Natural killer cell (primary cell): ENCODE measurements at regions not wholly inside any gene's neighbourhood (a gene's known extent, or its start where the extent isn't known, plus 50 kb on each side); places are given as distances from the start of the nearest gene placed in this dataset.

Experiments used
- ATAC-seq, 3 donors: fragments of 150-1000 bp in 2 of 3; fragments of 200-7000 bp in 1 of 3; cut with Tn5 transposase; 1 replicate in 1 of 3; 2 replicates in 2 of 3; pipeline ENCODE4 v1.10.0; 2021; ENCODE audit warnings: mild to moderate bottlenecking in 2 of 3, moderate library complexity in 2 of 3
- DNase-seq, 2 donors: peaks; one replicate each; pipeline versions ENCODE4 v3.0.0 to v3.0.0-alpha.2; 2013 to 2021; ENCODE audit warnings: mixed read lengths in 1 of 2
- H3K27ac ChIP-seq: one replicate; pipeline ENCODE4 v1.5.1; 2013; ENCODE audit warnings: mild to moderate bottlenecking, low read length
- H3K27me3 ChIP-seq: one replicate; pipeline ENCODE4 v1.6.1; 2013; ENCODE audit warnings: low read length; ENCODE audit not compliant: control insufficient read depth, insufficient read depth
- H3K36me3 ChIP-seq: one replicate; pipeline ENCODE4 v1.6.1; 2013; ENCODE audit warnings: low read length; ENCODE audit not compliant: control insufficient read depth, insufficient read depth
- H3K4me1 ChIP-seq: one replicate; pipeline ENCODE4 v1.6.1; 2013; ENCODE audit warnings: low read length; ENCODE audit not compliant: control insufficient read depth, insufficient read depth
- H3K4me3 ChIP-seq: one replicate; pipeline ENCODE4 v1.5.1; 2013; ENCODE audit warnings: low read length
- H3K9me3 ChIP-seq: one replicate; pipeline ENCODE4 v1.6.1; 2013; ENCODE audit warnings: low read length; ENCODE audit not compliant: control insufficient read depth, insufficient read depth
- H3K27ac Mint-ChIP-seq, 2 donors: one replicate each; pipeline ENCODE4 v1.8.0; 2022; ENCODE audit warnings: mild to moderate bottlenecking in 2 of 2, mixed read lengths in 2 of 2, moderate library complexity in 1 of 2
- H3K27me3 Mint-ChIP-seq, 2 donors: one replicate each; pipeline ENCODE4 v1.8.0; 2022; ENCODE audit warnings: low read depth in 2 of 2, mixed read lengths in 2 of 2
- H3K36me3 Mint-ChIP-seq: one replicate; pipeline ENCODE4 v1.8.0; 2022; ENCODE audit warnings: mixed read lengths
- H3K4me1 Mint-ChIP-seq, 2 donors: one replicate each; pipeline ENCODE4 v1.8.0; 2022; ENCODE audit warnings: mixed read lengths in 2 of 2
- H3K4me3 Mint-ChIP-seq: one replicate; pipeline ENCODE4 v1.8.0; 2022; ENCODE audit warnings: mild to moderate bottlenecking, moderate library complexity, mixed read lengths
- H3K9me3 Mint-ChIP-seq, 2 donors: one replicate each; pipeline ENCODE4 v1.8.0; 2022; ENCODE audit warnings: mixed read lengths in 2 of 2
- CTCF ChIP-seq: fragments of 200-600 bp; IDR thresholded peaks from one replicate; pipeline ENCODE4 v1.8.0; 2022; ENCODE audit warnings: antibody characterized with exemption
- WGBS: methylation state at CpG from one replicate; pipeline ENCODE4 v1.1.7; 2013; ENCODE audit warnings: missing lambda C conversion rate; ENCODE audit not compliant: insufficient coverage; 5-methylcytosine and 5-hydroxymethylcytosine counted together
- intact Hi-C: fragments of 100-400 bp; cut with micrococcal nuclease; formaldehyde crosslinking; loops from one replicate; pipeline ENCODE4 v1.14.2; 2022

- H3K36me3 ChIP-seq = no peaks in the 10 kb centered on the region
- intact Hi-C loops = no loop called here
- Mint-ChIP-seq H3K36me3 (no peaks in the 10 kb centered on the region), H3K4me3 (no peak overlapping the region), H3K27ac (no peak overlapping the region), H3K9me3 (peaks cover 12 to 26% of the 10 kb centered on the region in 2 donors), H3K4me1 (no peaks in the 10 kb centered on the region), H3K27me3 (no peaks in the 10 kb centered on the region)
- H3K4me1 ChIP-seq = no peaks in the 10 kb centered on the region
- WGBS = 88% methylated on average over 1 of the region's 3 CpGs
- H3K27ac ChIP-seq = no peak overlapping the region
- no peak overlapping the region for H3K4me3 ChIP-seq
- H3K9me3 ChIP-seq = peaks cover 7% of the 10 kb centered on the region
- H3K27me3 ChIP-seq = no peaks in the 10 kb centered on the region
- DNase-seq (no peak), ATAC-seq (no peak)
- TF ChIP-seq CTCF = no peak
These were observed 1196.2 kb upstream of the TENM4 start for GRCh38 chr11:80636999-80637398.

GRCh38 chr11:80635178-80635577 lies 1194.3 kb upstream of the TENM4 start:
- Mint-ChIP-seq H3K4me3 (no peak overlapping the region), H3K27me3 (no peaks in the 10 kb centered on the region), H3K4me1 (no peaks in the 10 kb centered on the region), H3K36me3 (no peaks in the 10 kb centered on the region), H3K27ac (no peak overlapping the region), H3K9me3 (peaks cover 12 to 21% of the 10 kb centered on the region in 2 donors)
- 88% methylated on average over 1 of the region's 3 CpGs for WGBS
- TF ChIP-seq CTCF = no peak
- Histone ChIP-seq H3K27ac (no peak overlapping the region), H3K4me1 (no peaks in the 10 kb centered on the region), H3K36me3 (no peaks in the 10 kb centered on the region), H3K4me3 (no peak overlapping the region), H3K27me3 (no peaks in the 10 kb centered on the region), H3K9me3 (peaks cover 4% of the 10 kb centered on the region)
- ATAC-seq (no peak), DNase-seq (no peak)
- intact Hi-C loops = no loop called here

- DNase-seq (no peak), ATAC-seq (no peak)
- WGBS = 54% methylated on average over 3 of the region's 4 CpGs
- no peak overlapping the region for H3K4me3 Mint-ChIP-seq
- peaks cover 3% of the 10 kb centered on the region for H3K9me3 ChIP-seq
- no peak overlapping the region for H3K4me3 ChIP-seq
- no peak overlapping the region for H3K27ac ChIP-seq
- H3K9me3 Mint-ChIP-seq = peaks cover 6 to 11% of the 10 kb centered on the region in 2 donors
- H3K4me1 ChIP-seq = no peaks in the 10 kb centered on the region
- no peaks in the 10 kb centered on the region for H3K36me3 ChIP-seq
- no peaks in the 10 kb centered on the region for H3K36me3 Mint-ChIP-seq
- TF ChIP-seq CTCF = no peak
- intact Hi-C loops = no loop called here
- H3K27me3 ChIP-seq = no peaks in the 10 kb centered on the region
- H3K4me1 Mint-ChIP-seq = no peaks in the 10 kb centered on the region
- H3K27me3 Mint-ChIP-seq = no peaks in the 10 kb centered on the region
- no peak overlapping the region for H3K27ac Mint-ChIP-seq
These were observed 1191.9 kb upstream of the TENM4 start for GRCh38 chr11:80632691-80633090.

- H3K27me3 Mint-ChIP-seq = no peaks in the 10 kb centered on the region
These were observed 1191.3 kb upstream of the TENM4 start for GRCh38 chr11:80632156-80632555.

More at GRCh38 chr11:80632156-80632555, 1191.3 kb upstream of the TENM4 start:
- intact Hi-C loops = no loop called here
- Mint-ChIP-seq H3K36me3 (no peaks in the 10 kb centered on the region), H3K4me3 (no peak overlapping the region), H3K27ac (no peak overlapping the region), H3K9me3 (peaks cover 6 to 11% of the 10 kb centered on the region in 2 donors), H3K4me1 (no peaks in the 10 kb centered on the region)
- no peak overlapping the region for H3K27ac ChIP-seq
- no peaks in the 10 kb centered on the region for H3K27me3 ChIP-seq
- H3K9me3 ChIP-seq = peaks cover 3% of the 10 kb centered on the region
- no peak overlapping the region for H3K4me3 ChIP-seq
- ATAC-seq = no peak
- H3K4me1 ChIP-seq = no peaks in the 10 kb centered on the region
- no peak for DNase-seq
- WGBS = 86% methylated on average over 2 of the region's 2 CpGs
- no peaks in the 10 kb centered on the region for H3K36me3 ChIP-seq
- TF ChIP-seq CTCF = no peak
